ENCODE measurements at regions not wholly inside any gene's neighbourhood (a gene's known extent, or its start where the extent isn't known, plus 50 kb on each side); places are given as distances from the start of the nearest gene placed in this dataset.

- DNase-seq (ENCODE audit: low read depth in 1 of 2, low spot score in 1 of 2), result no peak
These were observed 275.1 kb downstream of the NPHP4 start for GRCh38 chr1:5717031-5717682.

- no peak for DNase-seq (ENCODE audit: low read depth in 1 of 2, low spot score in 1 of 2)
These were observed 276.1 kb downstream of the NPHP4 start for GRCh38 chr1:5716126-5716525.

DNA sequence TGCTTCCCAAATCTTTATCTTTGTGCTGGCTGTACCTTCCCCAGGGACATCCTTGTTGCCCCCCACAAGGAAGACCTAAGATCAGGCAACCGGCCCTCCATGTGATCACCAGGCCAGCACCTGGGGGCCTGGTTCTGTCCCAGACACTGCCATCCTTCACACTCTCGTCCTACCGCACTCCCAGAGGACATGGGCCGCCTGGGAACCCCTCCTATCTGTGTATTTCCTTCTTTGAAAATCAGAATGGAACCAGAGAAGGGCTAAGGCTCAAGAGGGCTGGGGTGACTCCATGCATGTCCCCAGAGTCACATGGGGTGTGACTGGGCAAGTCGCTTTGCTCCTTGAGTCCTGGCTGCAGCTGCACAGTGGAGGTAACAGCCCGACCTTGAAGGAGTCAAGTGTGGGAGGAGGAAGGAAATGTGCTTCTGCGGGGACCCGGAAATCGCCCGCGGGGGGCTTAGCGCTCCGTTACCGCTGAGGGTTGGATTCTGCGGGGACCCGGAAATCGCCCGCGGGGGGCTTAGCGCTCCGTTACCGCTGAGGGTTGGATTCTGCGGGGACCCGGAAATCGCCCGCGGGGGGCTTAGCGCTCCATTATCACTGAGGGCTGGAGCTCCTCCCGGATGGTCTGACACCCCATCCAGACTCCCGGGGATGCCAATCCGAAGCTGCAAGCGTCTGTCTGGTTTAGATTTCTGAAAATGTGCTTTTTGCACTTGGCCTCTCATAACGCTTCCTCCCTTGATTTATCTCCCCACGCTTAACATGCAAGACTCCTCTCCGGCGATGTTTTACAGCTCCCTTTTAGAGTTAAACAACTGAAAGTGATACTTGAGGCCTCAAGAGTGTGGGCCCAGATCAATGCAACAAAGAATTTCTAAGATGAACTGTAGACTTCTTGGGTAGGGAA is 278.9 kb downstream of the NPHP4 start:
- no peak for DNase-seq (ENCODE audit: low read depth in 1 of 2, low spot score in 1 of 2)

DNA sequence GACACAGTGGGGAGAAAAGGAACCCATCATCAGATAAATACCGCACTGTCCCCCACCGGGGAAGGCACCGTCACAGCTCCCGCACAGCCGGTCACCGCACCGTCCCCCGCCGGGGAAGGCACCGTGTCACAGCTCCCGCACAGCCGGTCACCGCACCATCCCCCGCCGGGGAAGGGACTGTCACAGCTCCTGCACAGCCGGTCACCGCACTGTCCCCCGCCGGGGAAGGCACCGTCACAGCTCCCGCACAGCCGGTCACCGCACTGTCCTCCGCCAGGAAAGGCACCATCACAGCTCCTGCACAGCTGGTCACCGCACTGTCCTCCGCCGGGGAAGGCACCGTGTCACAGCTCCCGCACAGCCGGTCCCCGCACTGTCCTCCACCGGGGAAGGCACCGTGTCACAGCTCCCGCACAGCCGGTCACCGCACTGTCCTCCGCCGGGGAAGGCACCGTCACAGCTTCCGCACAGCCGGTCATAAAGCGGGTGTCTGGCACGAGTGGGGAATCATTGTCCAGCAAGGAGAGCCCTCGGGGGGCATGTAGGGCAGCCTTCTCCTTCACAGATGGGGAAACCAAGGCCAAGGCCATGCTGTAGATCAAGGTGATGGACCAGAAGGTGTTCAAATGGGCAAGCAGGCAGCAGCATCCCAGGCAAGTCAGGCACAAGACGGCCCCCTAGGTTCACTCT is 280.1 kb downstream of the NPHP4 start:
- no peak for DNase-seq (ENCODE audit: low read depth in 1 of 2, low spot score in 1 of 2)

- no peak for DNase-seq (ENCODE audit: low read depth in 1 of 2, low spot score in 1 of 2)
These were observed 281.1 kb downstream of the NPHP4 start for GRCh38 chr1:5711079-5711478.

- no peak for DNase-seq (ENCODE audit: low read depth in 1 of 2, low spot score in 1 of 2)
These were observed 282.2 kb downstream of the NPHP4 start for GRCh38 chr1:5709976-5710375.

DNA sequence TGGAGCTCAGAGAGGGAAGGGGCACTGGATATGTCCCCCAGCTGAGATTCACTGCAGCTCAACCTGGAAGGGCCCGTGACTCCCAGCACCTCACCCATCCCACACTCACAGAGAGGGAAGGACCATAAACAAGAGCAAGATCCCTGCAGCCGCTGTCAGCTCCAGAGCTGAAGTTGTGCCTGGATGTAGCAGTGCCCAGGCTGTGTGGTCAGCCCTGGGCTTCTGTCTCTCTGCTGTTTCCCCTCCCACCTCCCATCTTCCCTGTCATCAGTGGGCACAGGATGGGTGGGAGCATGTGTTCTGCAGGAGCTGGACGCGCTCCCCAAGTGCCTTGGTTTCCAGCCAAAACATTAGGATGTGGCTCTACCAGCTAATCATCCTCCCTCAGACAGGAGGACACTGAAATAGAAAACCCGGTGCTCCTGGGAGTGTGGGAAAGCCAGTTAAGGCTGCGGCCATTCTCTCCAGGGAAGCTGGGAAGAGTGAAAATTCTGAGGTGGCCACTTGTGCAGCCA is 282.7 kb downstream of the NPHP4 start:
- no peak for DNase-seq (ENCODE audit: low read depth in 1 of 2, low spot score in 1 of 2)

DNA sequence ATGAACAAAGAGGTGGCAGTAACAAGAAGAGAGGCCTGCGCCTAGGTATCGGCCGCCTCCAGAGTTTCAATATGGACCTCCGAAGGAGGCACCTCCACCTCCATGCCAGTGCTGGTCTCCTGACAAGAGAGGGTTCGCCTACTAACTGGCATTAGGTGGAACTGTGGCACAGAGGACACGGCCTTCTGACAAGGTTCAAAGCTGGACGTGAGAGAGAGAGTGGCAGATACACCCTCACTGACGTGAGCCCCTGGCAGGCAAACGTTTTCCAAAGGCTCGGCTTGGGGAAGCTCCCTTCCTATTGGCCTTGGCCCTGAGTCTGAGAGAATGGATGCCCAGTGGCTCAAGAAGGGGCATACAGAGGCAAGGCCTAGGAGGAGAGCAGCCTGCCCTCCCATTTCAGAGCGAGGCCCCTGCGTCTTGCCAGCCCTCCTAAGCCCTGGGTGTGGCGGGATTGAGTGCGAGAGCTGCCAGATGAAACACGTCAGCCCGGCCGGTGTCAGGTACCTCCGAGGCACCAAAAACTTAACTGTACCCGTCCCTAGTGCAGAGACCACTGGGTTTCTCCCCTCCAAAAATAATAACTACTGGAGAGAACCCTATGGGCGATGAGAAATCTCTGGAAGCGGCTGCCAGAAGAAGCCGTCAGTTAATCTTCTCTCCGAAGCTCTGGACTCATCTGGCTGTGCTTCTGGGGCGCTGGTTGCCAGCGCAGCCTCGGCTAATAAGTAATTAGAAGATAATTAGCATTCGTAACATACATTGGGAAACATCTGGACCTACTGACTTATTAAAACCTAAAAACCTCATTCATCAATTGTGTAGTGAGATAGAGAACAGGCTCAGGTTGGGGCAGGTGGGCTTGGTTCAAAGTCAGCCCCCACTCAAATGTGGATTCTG is 283.6 kb downstream of the NPHP4 start:
- no peak for DNase-seq (ENCODE audit: low read depth in 1 of 2, low spot score in 1 of 2)

DNA sequence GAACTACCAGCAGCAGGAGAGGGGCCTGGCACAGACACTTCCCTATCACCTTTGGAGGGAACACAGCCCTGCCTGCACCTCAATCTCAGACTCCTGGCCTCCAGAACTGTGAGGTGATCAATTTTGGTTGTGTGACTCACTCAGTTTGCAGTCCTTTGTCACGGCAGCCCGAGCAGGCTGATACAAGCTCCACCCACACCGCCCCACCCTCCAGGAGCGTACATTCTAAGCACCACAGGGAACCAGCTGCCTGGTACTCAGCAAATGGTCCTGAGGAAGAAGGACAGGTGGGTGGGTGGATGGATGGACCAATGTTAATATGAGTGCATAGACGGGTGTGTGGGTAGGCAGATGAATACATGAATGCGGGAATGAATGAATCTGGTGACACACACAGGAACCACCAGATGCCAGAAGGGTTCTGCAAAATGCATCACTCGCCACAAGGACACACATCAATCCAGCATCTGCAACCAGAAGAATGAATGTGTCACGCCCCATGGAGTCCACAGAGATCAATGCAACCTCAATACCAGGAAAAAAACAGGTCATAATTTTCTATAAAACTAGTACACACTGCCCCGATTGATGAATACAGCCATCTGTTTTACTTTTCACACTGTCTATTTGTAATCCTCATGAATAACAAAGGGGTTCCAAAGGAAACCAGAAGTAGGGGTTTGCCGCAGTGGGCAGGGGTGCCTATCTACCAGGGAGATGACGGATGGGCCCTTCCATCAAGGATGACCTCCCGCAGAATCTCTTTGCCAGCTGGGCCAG is 284.5 kb downstream of the NPHP4 start:
- no peak for DNase-seq (ENCODE audit: low read depth in 1 of 2, low spot score in 1 of 2)

DNA sequence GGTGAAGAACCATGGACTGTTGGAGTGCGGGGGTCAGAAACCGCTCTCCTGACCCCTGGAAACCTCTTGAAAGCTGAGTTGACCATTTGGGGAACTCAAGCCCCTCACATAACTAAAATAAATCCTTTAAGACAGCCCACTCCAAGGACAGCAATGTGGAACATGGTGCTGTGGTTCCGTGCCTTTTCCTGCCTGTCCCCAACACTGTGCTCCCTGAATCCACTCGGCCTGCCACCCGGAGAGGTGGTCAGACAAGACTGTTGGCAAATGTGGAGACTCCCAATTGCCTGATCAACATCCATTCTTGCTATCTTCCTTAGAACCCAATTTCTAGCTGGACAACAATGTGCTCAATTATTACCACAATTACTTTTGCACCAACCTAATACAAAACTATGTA is 286.0 kb downstream of the NPHP4 start:
- no peak for DNase-seq (ENCODE audit: low read depth in 1 of 2, low spot score in 1 of 2)

DNA sequence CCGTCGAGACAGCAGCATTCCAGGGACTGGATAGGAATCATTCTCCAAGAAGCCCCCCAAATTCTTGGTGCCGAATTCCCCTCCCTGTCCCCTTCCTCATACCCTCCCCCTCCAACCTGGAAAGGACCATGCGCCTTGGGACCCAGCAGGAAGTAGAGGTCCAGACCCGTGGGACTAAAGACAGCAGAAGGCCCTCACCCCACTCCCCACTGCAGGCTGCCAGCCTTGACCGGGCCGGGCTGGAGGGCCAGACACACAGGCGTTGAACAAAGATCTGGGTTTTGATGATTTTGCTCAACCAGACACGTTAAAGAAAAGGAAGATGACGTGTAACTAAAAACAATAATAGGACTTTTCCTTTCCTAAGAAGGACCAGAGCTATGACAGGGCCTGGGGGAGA is 286.5 kb downstream of the NPHP4 start:
- no peak for DNase-seq (ENCODE audit: low read depth in 1 of 2, low spot score in 1 of 2)

GRCh38 chr1:5704561-5705514 is 287.4 kb downstream of the NPHP4 start:
- no peak for DNase-seq (ENCODE audit: low read depth in 1 of 2, low spot score in 1 of 2)

- no peak for DNase-seq (ENCODE audit: low read depth in 1 of 2, low spot score in 1 of 2)
These were observed 290.6 kb downstream of the NPHP4 start for GRCh38 chr1:5701642-5702041.

- DNase-seq (ENCODE audit: low read depth in 1 of 2, low spot score in 1 of 2), result no peak
These were observed 298.7 kb downstream of the NPHP4 start for GRCh38 chr1:5693568-5693967.

DNA sequence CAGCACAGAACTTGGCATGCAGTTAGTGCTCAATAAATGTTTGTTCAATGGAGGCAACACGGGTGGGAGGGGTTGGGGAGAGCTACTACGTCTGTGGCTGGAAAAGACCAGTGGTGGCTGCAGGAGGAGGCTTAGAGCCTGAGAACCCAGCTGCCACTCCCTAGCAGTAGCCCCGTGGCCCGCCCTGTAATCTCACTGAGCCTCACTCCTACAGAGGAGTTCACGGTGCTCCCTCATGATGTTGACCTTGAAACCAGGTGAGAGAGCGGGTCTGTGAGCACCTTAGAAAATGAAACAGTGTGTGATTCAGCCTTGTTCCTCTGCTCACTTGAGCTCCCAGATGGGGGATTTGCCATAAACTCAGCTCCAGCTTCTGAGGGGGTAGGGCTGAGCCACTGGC is 299.6 kb downstream of the NPHP4 start:
- no peak for DNase-seq (ENCODE audit: low read depth in 1 of 2, low spot score in 1 of 2)

DNA sequence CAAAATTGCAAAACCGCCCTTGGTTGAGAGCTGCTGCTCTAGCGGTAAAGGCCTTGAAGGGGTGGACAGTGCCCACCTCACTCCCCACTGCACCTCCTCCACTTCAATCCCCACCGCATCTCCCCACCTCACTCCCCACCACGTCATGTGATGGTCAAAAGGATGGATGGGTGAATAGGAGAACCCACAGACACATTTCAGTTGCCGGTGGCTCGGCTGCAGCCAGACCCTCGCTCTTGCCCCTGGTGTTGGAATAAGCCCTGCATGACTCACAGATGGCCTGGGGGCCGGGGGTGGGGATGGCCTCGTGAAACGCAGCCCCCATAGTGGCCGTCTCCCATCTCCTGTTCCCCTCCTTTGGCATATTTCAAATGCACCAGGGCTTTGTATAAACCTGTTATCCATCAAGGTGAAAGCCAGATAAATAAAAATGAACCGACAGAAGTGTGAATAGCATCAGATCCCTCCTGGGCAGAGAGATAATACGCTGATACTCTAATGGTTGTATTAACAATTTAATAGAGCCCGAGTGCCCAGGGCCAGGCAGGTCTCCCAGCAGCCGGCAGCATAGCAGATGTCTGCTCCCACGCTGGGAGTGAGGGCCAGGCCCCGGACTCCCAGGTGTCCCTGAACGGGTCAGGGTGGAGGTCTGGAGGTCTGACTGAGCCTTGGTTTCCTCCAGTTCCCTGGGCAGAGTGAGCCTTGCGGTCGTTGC is 300.3 kb downstream of the NPHP4 start:
- DNase-seq (ENCODE audit: low read depth in 1 of 2, low spot score in 1 of 2), result no peak

- DNase-seq (ENCODE audit: low read depth in 1 of 2, low spot score in 1 of 2), result no peak
These were observed 301.3 kb downstream of the NPHP4 start for GRCh38 chr1:5690898-5691297.

GRCh38 chr1:5690291-5690690 is 301.9 kb downstream of the NPHP4 start:
- no peak for DNase-seq (ENCODE audit: low read depth in 1 of 2, low spot score in 1 of 2)
